22Rv1 (cell line): ENCODE measurements at regions not wholly inside any gene's neighbourhood (a gene's known extent, or its start where the extent isn't known, plus 50 kb on each side); places are given as distances from the start of the nearest gene placed in this dataset.

Experiments
- CTCF ChIP-seq: fragments of 450-650 bp; IDR thresholded peaks from 2 replicates; pipeline ENCODE4 v1.5.1; 2017; ENCODE audit warnings: mild to moderate bottlenecking
- ZFX ChIP-seq: fragments of 450-650 bp; IDR thresholded peaks from 2 replicates; pipeline ENCODE4 v1.6.1; 2017; ENCODE audit warnings: antibody characterized with exemption, borderline replicate concordance

- TF ChIP-seq CTCF (no peak), ZFX (no peak)
These were observed 933.6 kb upstream of the FANCL start for GRCh38 chr2:59174536-59175243.
